ENCODE measurements at regions not wholly inside any gene's neighbourhood (a gene's known extent, or its start where the extent isn't known, plus 50 kb on each side); places are given as distances from the start of the nearest gene placed in this dataset.

DNA sequence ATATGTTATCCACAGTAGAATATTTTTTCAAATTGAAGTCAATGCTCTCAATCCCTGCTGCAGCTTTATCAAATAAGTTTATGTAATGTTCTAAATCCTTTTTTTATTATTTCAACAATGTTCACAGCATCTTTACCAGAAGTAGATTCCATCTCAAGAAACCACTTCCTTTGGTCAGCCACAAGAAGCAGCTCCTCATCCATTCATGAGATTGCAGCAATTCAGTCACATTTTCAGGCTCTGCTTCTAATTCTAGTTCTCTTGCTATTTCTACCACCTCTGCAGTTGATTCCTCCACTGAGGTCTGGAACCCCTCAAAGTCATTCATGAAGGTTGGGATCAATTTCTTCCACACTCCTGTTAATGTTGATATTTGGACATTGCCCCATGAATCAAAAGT is 2301.3 kb upstream of the TENM3 start:
- TF ChIP-seq, protein P1, sequence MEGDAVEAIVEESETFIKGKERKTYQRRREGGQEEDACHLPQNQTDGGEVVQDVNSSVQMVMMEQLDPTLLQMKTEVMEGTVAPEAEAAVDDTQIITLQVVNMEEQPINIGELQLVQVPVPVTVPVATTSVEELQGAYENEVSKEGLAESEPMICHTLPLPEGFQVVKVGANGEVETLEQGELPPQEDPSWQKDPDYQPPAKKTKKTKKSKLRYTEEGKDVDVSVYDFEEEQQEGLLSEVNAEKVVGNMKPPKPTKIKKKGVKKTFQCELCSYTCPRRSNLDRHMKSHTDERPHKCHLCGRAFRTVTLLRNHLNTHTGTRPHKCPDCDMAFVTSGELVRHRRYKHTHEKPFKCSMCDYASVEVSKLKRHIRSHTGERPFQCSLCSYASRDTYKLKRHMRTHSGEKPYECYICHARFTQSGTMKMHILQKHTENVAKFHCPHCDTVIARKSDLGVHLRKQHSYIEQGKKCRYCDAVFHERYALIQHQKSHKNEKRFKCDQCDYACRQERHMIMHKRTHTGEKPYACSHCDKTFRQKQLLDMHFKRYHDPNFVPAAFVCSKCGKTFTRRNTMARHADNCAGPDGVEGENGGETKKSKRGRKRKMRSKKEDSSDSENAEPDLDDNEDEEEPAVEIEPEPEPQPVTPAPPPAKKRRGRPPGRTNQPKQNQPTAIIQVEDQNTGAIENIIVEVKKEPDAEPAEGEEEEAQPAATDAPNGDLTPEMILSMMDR (IDR thresholded peaks at IDR 0.05): no peak
- no peak for TF ChIP-seq POLR2A (IDR thresholded peaks at IDR 0.05)
